H1 (cell line): ENCODE measurements at regions not wholly inside any gene's neighbourhood (a gene's known extent, or its start where the extent isn't known, plus 50 kb on each side); places are given as distances from the start of the nearest gene placed in this dataset.

Experiments
- CTCF ChIA-PET: fragments of 300-600 bp; sonication (Branson Sonifier 250); formaldehyde crosslinking; loops from one replicate; lab custom pipeline; 2021; ENCODE audit not compliant: partially characterized antibody; lab: Charles Lee
- POLR2A ChIA-PET: fragments of 300-600 bp; sonication (Branson Sonifier 250); formaldehyde crosslinking; loops from one replicate; lab custom pipeline; 2021; ENCODE audit warnings: inconsistent platforms; ENCODE audit not compliant: partially characterized antibody; lab: Charles Lee
- DNase-seq, 2 experiments: peaks; one replicate each; pipeline versions ENCODE4 v3.0.0 to v3.0.0-alpha.2; 2010 to 2022; ENCODE audit warnings: low spot score in 2 of 2, low read depth in 1 of 2, mixed read lengths in 1 of 2
- FAIRE-seq: peaks from 2 replicates; lab custom pipeline; 2011; peaks lifted over from hg19 to GRCh38; lab: Jason Lieb, UNC
- H2AFZ ChIP-seq: 2 replicates; pipeline ENCODE4 v1.8.1; 2012; ENCODE audit warnings: low read length, inconsistent platforms
- H2AK5ac ChIP-seq: 2 replicates; pipeline ENCODE4 v1.6.1; 2013; ENCODE audit warnings: low read depth, low read length
- H2BK120ac ChIP-seq: replicated peaks from 2 replicates; pipeline ENCODE3; 2013; ENCODE audit warnings: low read depth, low read length, inconsistent platforms
- H2BK12ac ChIP-seq: 2 replicates; pipeline ENCODE4 v1.6.1; 2013; ENCODE audit warnings: low read depth, low read length
- H2BK15ac ChIP-seq: 2 replicates; pipeline ENCODE4 v1.6.1; 2013; ENCODE audit warnings: low read length
- H2BK20ac ChIP-seq: 2 replicates; pipeline ENCODE4 v1.6.1; 2013; ENCODE audit warnings: low read length
- H2BK5ac ChIP-seq: 2 replicates; pipeline ENCODE4 v1.6.1; 2013; ENCODE audit warnings: low read depth, low read length
- H3K14ac ChIP-seq: 2 replicates; pipeline ENCODE4 v1.6.1; 2013; ENCODE audit warnings: inconsistent platforms; ENCODE audit not compliant: insufficient read length
- H3K18ac ChIP-seq: 2 replicates; pipeline ENCODE4 v1.6.1; 2013; ENCODE audit warnings: low read length; ENCODE audit errors: extremely low read depth
- H3K23ac ChIP-seq: 2 replicates; pipeline ENCODE4 v1.6.1; 2013; ENCODE audit warnings: inconsistent platforms; ENCODE audit not compliant: insufficient read length
- H3K23me2 ChIP-seq: 2 replicates; pipeline ENCODE4 v1.6.1; 2013; ENCODE audit warnings: low read depth, low read length
- H3K27ac ChIP-seq: 2 replicates; pipeline ENCODE4 v1.6.1; 2011; ENCODE audit warnings: low read depth, low read length, inconsistent platforms
- H3K27me3 ChIP-seq, 4 experiments: replicated peaks in 1 of 4; 1 replicate in 1 of 4; 2 replicates in 3 of 4; pipeline versions ENCODE4 v1.6.1 to v1.8.1; 2011 to 2013; ENCODE audit warnings: low read length in 3 of 4, mild to moderate bottlenecking in 3 of 4, inconsistent platforms in 2 of 4, mixed read lengths in 2 of 4, moderate library complexity in 1 of 4; ENCODE audit not compliant: control insufficient read depth in 3 of 4, insufficient read depth in 3 of 4; ENCODE audit errors: extremely low read depth in 1 of 4
- H3K36me3 ChIP-seq, 4 experiments: 2 replicates each; pipeline versions ENCODE4 v1.6.1 to v1.8.1; 2011 to 2013; ENCODE audit warnings: mild to moderate bottlenecking in 4 of 4, low read length in 3 of 4, moderate library complexity in 2 of 4, control low read depth in 1 of 4, inconsistent platforms in 1 of 4; ENCODE audit not compliant: insufficient read depth in 4 of 4, control insufficient read depth in 2 of 4
- H3K4ac ChIP-seq: replicated peaks from 2 replicates; pipeline ENCODE3; 2013; ENCODE audit warnings: low read length, low read depth, mixed read lengths, inconsistent platforms; ENCODE audit not compliant: insufficient read length
- H3K4me1 ChIP-seq, 4 experiments: replicated peaks in 1 of 4; 1 replicate in 1 of 4; 2 replicates in 3 of 4; pipeline versions ENCODE4 v1.6.1 to v1.8.1; 2011 to 2013; ENCODE audit warnings: low read length in 3 of 4, inconsistent platforms in 2 of 4, mixed read lengths in 1 of 4; ENCODE audit not compliant: insufficient read depth in 4 of 4, control insufficient read depth in 3 of 4
- H3K4me2 ChIP-seq, 2 experiments: 2 replicates each; pipeline versions ENCODE4 v1.6.1 to v1.8.1; 2011 to 2013; ENCODE audit warnings: low read depth in 2 of 2, low read length in 2 of 2, control low read depth in 1 of 2, inconsistent platforms in 1 of 2, mild to moderate bottlenecking in 1 of 2; ENCODE audit not compliant: insufficient read depth in 1 of 2
- H3K4me3 ChIP-seq, 4 experiments: fragments of 200-600, 300-600 bp in 1 of 4; sonication (generic), shearing (Covaris generic), sonication (Bioruptor Twin) in 1 of 4; 2 replicates each; pipeline versions ENCODE4 v1.5.1 to v1.8.1; 2011 to 2016; ENCODE audit warnings: low read length in 4 of 4, low read depth in 3 of 4, control low read depth in 2 of 4, inconsistent platforms in 2 of 4, mild to moderate bottlenecking in 2 of 4, mixed read lengths in 1 of 4, moderate library complexity in 1 of 4; ENCODE audit not compliant: insufficient read depth in 2 of 4; ENCODE audit errors: extremely low read depth in 1 of 4
- H3K56ac ChIP-seq: replicated peaks from 2 replicates; pipeline ENCODE3; 2013; ENCODE audit warnings: low read depth, mild to moderate bottlenecking, mixed read lengths, low read length, inconsistent platforms; ENCODE audit not compliant: insufficient read length
- H3K79me1 ChIP-seq: 2 replicates; pipeline ENCODE4 v1.6.1; 2013; ENCODE audit warnings: low read depth, low read length, control low read depth
- H3K79me2 ChIP-seq, 2 experiments: 2 replicates each; pipeline versions ENCODE4 v1.6.1 to v1.8.1; 2012 to 2013; ENCODE audit warnings: low read length in 2 of 2, mild to moderate bottlenecking in 2 of 2, inconsistent platforms in 1 of 2; ENCODE audit not compliant: insufficient read depth in 2 of 2, control insufficient read depth in 1 of 2
- H3K9ac ChIP-seq, 4 experiments: replicated peaks in 1 of 4; 1 replicate in 1 of 4; 2 replicates in 3 of 4; pipeline versions ENCODE4 v1.6.1 to v1.8.1; 2011 to 2013; ENCODE audit warnings: low read depth in 3 of 4, low read length in 3 of 4, control low read depth in 2 of 4, mild to moderate bottlenecking in 2 of 4, moderate library complexity in 2 of 4, inconsistent platforms in 1 of 4; ENCODE audit errors: extremely low read depth in 1 of 4
- H3K9me3 ChIP-seq, 2 experiments: 2 replicates each; pipeline versions ENCODE4 v1.6.1 to v1.8.1; 2012 to 2013; ENCODE audit warnings: mild to moderate bottlenecking in 2 of 2, moderate library complexity in 2 of 2, control low read depth in 1 of 2, inconsistent platforms in 1 of 2, low read depth in 1 of 2, low read length in 1 of 2, mixed read lengths in 1 of 2; ENCODE audit not compliant: insufficient read depth in 2 of 2
- H4K20me1 ChIP-seq, 2 experiments: replicated peaks in 1 of 2; 2 replicates each; pipeline versions ENCODE3 to v1.8.1; 2011 to 2013; ENCODE audit warnings: inconsistent platforms in 2 of 2, low read length in 2 of 2, mild to moderate bottlenecking in 1 of 2; ENCODE audit not compliant: insufficient read depth in 2 of 2, control insufficient read depth in 1 of 2
- H4K5ac ChIP-seq: 2 replicates; pipeline ENCODE4 v1.6.1; 2013; ENCODE audit warnings: low read length, low read depth, mixed read lengths, inconsistent platforms; ENCODE audit not compliant: insufficient read length
- H4K8ac ChIP-seq: 2 replicates; pipeline ENCODE4 v1.8.0; 2013; ENCODE audit warnings: mild to moderate bottlenecking, moderate library complexity, low read length, inconsistent platforms; ENCODE audit not compliant: insufficient read depth; ENCODE audit errors: extremely low read depth
- H4K91ac ChIP-seq: replicated peaks from 2 replicates; pipeline ENCODE3; 2013; ENCODE audit warnings: low read length, mixed read lengths, inconsistent platforms; ENCODE audit not compliant: insufficient read length
- CHD1 ChIP-seq: IDR thresholded peaks from 2 replicates; pipeline ENCODE4 v1.6.1; 2012; ENCODE audit warnings: low read depth, low read length, improper control_type of control experiment
- HDAC2 ChIP-seq, 2 experiments: fragments of 300-600 bp in 1 of 2; sonication (generic) in 1 of 2; IDR thresholded peaks; 2 replicates each; pipeline ENCODE4 v1.6.1; 2011 to 2012; ENCODE audit warnings: low read depth in 2 of 2, low read length in 2 of 2, mild to moderate bottlenecking in 2 of 2, moderate library complexity in 2 of 2, borderline replicate concordance in 1 of 2, inconsistent platforms in 1 of 2
- HDAC6 ChIP-seq: IDR thresholded peaks from one replicate; pipeline ENCODE4 v1.7.1; 2012; ENCODE audit warnings: low read depth, mild to moderate bottlenecking, inconsistent platforms, low read length, moderate library complexity
- NRF1 ChIP-seq: IDR thresholded peaks from 2 replicates; pipeline ENCODE4 v1.6.1; 2011; ENCODE audit warnings: mild to moderate bottlenecking, low read depth, low read length, improper control_type of control experiment
- TAF1 ChIP-seq: IDR thresholded peaks from 2 replicates; pipeline ENCODE4 v1.6.1; 2011; ENCODE audit warnings: mild to moderate bottlenecking, low read depth, low read length
- WGBS, 2 experiments: shearing (Covaris generic) in 1 of 2; methylation state at CpG; one replicate each; pipeline versions ENCODE4 v1.1.6 to v1.1.7; 2013 to 2015; ENCODE audit warnings: low lambda C conversion rate in 2 of 2, mixed read lengths in 2 of 2, inconsistent platforms in 1 of 2, low coverage in 1 of 2, missing lambda C conversion rate in 1 of 2; ENCODE audit not compliant: insufficient replicate concordance in 2 of 2, insufficient coverage in 1 of 2, insufficient read length in 1 of 2; ENCODE audit errors: extremely low coverage in 1 of 2, missing lambda C conversion rate in 1 of 2; 5-methylcytosine and 5-hydroxymethylcytosine counted together
- TF ChIP-seq, protein P1 (sequence below): IDR thresholded peaks from 2 replicates; pipeline ENCODE4 v1.6.1; 2012; ENCODE audit warnings: inconsistent platforms

DNA sequence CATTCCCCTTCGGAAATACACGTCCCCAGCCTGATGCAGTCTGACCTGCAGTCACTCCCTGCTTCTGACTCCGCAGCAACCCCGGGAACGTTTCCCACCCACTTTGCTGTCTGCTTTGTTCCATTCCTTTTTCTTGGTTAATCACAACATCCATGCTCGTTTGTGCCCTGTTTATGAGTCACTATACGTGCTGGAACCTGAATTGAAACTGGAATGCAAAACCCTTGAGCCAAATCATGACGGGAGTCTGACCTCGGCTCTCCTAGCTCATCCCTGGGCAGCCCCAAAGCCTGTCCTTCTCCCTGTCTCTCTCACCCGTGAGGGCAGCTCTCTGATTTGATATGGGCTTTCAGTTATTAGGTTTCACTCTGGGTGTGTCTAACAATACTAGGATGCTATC is 57.1 kb upstream of the RNF152 start:
- Histone ChIP-seq H3K4me1 (peaks cover 0 to 7% (median 6%) of the 10 kb centered on the region in 4 experiments; a peak in 3 of 7 replicates), H3K56ac (no peak overlapping the region), H3K4me2 (no peak overlapping the region), H3K36me3 (no peaks in the 10 kb centered on the region), H2BK120ac (no peak overlapping the region), H2BK20ac (no peak overlapping the region), H3K23ac (no peak overlapping the region), H2AK5ac (no peak overlapping the region), H3K14ac (no peak overlapping the region), H3K79me1 (no peaks in the 10 kb centered on the region), H2BK15ac (no peak overlapping the region), H3K9ac (no peak overlapping the region), H3K27me3 (no peaks in the 10 kb centered on the region), H3K79me2 (no peaks in the 10 kb centered on the region), H4K5ac (no peak overlapping the region), H4K20me1 (no peaks in the 10 kb centered on the region)
- FAIRE-seq: no peak
- DNase-seq: no peak
- POLR2A ChIA-PET: no interaction called here
- CTCF ChIA-PET: interaction anchor here (0.9 to 2.6 kb wide), 3 partner anchors 10 to 314 kb away, joined by 3 to 7 read pairs (median 6); no protein-coding TSS in a partner anchor
- TF ChIP-seq HDAC2 (IDR thresholded peaks at IDR 0.05; ENCODE audit: borderline replicate concordance in 1 of 2, low read depth in 2 of 2, low read length in 2 of 2) (no peak), HDAC6 (no peak), TAF1 (no peak), NRF1 (no peak), CHD1 (no peak)
- TF ChIP-seq, protein P1, sequence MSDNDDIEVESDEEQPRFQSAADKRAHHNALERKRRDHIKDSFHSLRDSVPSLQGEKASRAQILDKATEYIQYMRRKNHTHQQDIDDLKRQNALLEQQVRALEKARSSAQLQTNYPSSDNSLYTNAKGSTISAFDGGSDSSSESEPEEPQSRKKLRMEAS: no peak
- TF ChIP-seq, all 59 proteins: peak for 0
- H3K23me2 ChIP-seq: no peaks in the 10 kb centered on the region
- no peak overlapping the region for H3K27ac ChIP-seq
- H4K91ac ChIP-seq: no peak overlapping the region
- H3K9me3 ChIP-seq: no peaks in the 10 kb centered on the region
- WGBS, 2 experiments: 92% methylated on average over 10 of the region's 10 CpGs; no CpG with 5 or more reads in 1 of the 2 experiments
- H2AFZ ChIP-seq: peak overlapping the region; percentile 31; the same call in 1 of the 2 replicates
- H2BK5ac ChIP-seq: no peak overlapping the region
- no peak overlapping the region for H3K4ac ChIP-seq
- H3K18ac ChIP-seq: no peak overlapping the region; the same call in 1 of the 2 replicates
- H4K8ac ChIP-seq: no peak overlapping the region
- peak overlapping the region; percentile 2; the same call in 1 of the 2 replicates for H2BK12ac ChIP-seq
- no peak overlapping the region for H3K4me3 ChIP-seq
